AG10803 (cell line): ENCODE measurements at regions not wholly inside any gene's neighbourhood (a gene's known extent, or its start where the extent isn't known, plus 50 kb on each side); places are given as distances from the start of the nearest gene placed in this dataset.

Experiments used
- DNase-seq: peaks from one replicate; pipeline ENCODE4 v3.0.0; 2010; ENCODE audit warnings: low read depth
- H3K4me3 ChIP-seq: 2 replicates; pipeline ENCODE4 v1.5.1; 2011; ENCODE audit warnings: mild to moderate bottlenecking, low read length, control low read depth
- TF ChIP-seq, protein P1 (sequence below): conservative IDR thresholded peaks from 2 replicates; pipeline ENCODE4 v1.5.1; 2011; ENCODE audit warnings: mild to moderate bottlenecking, low read length, control low read depth, inconsistent platforms

DNA sequence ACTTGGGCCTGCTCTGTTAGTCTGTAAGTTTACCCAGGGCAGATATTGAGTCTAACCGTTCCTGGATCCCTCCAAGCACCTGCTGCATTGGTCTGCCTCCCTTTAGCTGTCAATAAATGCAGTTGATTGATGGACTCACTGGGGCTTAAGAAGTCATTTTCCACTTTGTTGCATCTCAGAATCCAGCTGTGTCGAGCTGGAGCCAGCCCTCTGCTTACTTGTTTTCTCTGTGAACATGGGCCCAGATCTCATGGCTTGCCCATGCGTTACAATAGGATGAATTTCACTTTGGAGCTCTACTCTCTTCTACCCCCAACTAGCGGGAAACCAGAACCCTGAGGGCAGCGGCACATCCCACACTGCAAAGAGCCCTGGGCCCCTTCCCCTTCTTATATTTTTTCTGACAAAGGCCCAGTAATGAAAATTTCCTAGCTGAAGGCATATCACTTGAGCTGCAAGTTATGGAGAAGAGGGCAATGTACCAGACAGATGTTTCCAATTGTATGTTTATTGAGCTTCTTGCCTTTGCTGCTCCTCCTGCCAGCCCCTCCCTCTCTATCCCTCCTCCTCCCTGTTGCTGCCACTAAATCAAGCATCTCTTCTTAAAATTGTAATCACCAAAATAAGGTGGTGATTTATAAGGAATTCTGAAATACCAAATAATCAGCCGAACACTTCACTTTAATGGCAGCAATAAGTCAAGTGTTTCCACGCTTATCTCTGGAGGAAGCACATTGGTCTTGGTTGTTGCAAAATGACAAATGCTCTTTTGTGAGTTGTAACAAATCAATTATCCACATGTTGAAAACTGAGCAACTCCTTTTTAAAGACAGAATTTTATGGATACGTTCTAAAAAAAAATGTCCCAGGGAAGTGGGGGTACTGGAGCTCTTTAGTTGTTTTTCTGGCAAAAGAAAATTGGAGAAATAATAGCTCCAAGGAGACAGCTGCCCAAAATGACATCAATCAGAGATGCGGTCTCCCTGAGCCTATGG lies 212.3 kb upstream of the ZBED5 start:
- no peak overlapping the region for H3K4me3 ChIP-seq
- TF ChIP-seq, protein P1, sequence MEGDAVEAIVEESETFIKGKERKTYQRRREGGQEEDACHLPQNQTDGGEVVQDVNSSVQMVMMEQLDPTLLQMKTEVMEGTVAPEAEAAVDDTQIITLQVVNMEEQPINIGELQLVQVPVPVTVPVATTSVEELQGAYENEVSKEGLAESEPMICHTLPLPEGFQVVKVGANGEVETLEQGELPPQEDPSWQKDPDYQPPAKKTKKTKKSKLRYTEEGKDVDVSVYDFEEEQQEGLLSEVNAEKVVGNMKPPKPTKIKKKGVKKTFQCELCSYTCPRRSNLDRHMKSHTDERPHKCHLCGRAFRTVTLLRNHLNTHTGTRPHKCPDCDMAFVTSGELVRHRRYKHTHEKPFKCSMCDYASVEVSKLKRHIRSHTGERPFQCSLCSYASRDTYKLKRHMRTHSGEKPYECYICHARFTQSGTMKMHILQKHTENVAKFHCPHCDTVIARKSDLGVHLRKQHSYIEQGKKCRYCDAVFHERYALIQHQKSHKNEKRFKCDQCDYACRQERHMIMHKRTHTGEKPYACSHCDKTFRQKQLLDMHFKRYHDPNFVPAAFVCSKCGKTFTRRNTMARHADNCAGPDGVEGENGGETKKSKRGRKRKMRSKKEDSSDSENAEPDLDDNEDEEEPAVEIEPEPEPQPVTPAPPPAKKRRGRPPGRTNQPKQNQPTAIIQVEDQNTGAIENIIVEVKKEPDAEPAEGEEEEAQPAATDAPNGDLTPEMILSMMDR = no peak
- peak; percentile 12 for DNase-seq

DNA sequence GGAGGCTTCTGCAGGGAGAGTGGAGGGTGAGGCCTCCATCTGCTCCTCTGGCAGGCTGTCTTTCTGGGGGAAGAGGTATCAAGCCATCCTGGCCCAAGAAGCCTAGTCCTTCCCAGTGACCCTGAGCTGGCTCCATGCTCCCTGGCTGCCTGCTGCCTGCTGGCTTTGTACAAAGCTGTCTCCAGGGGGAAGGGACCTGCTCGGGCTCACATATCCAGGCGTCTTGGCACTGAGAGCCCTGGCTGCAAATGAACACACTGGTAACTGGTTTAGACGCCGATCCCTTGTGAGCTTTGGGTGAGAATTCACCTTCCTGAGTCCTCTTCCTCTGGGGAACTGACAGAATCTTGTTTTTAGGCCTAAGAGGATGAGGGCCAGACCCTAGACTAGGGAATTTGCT lies 210.3 kb upstream of the ZBED5 start:
- TF ChIP-seq, protein P1 = no peak
- no peak for DNase-seq
- no peak overlapping the region for H3K4me3 ChIP-seq

DNA sequence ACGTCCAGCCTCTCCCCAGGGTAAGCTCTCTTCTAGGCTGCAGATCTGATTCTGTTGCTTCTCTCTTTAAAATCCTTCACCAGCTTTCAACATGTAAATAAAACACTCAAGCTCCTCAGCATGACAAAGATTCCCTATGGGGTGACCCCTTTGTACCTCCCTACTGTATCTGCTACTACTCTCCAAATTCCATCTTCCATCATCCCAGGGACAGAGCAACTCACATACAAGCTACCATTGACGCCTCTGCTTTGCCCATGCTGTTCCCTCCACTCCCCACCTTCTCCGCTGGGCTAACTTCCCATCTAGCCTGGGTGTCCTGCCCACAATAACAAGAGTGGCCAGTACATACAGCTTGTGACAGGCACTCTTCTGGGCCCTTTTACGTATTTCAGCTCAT lies 207.5 kb upstream of the ZBED5 start:
- TF ChIP-seq, protein P1 = no peak
- DNase-seq = no peak

DNA sequence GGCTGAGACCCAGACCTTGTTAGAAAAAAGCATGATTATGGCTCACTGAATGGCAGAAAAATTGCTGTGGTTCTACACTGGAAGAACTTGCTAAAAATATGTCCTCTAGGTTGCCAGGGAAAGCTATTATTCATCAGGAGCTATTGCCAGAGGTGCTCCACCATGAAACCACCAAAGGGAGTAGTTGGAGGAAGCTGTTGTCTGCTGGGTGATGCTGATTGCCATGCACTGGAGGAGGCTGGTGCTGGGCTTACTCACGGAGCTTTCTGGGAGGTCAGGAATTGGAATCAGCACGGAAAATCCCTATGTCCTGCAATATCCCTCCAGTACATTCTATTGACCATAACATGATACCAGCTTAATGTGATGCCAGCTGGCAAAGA lies 199.6 kb upstream of the ZBED5 start:
- no peak for DNase-seq
- H3K4me3 ChIP-seq = no peak overlapping the region
- TF ChIP-seq, protein P1 = no peak

More for the DNA sequence above, 207.5 kb upstream of the ZBED5 start:
- H3K4me3 ChIP-seq = no peak overlapping the region

DNA sequence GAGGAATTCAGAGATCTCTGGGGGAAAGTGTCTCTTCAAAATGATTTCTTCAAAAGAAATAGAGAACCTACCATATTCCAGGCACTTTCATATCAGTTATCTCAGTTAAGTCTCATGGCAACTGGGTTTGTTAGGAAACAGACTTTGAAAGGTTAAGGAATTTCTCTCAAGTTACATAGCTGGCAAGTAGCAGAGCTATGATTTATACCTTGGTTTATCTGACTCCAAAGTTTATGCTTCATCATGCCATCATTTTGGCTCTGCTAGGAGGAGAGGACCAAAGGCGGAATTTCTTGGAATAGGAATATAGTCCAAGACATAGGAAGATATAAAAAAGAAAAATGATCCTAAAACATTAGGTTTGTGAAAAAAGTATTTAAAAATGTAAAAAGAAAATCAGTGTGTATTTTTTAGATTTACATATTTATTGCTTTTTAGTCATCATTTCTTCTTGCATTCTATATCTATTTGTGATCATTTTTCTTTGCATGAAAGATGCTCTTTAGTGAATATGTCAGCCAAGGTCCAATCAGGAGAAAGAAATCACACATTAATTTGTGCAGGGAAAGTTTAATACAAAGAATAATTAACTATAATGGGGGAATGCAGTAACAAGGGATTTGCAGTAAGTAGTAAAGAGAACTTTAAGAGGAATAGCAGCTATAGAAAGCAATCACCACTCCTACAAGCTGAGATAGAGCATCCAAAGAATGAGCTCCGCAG lies 199.1 kb upstream of the ZBED5 start:
- DNase-seq = no peak
- TF ChIP-seq, protein P1 = no peak
- no peak overlapping the region for H3K4me3 ChIP-seq

DNA sequence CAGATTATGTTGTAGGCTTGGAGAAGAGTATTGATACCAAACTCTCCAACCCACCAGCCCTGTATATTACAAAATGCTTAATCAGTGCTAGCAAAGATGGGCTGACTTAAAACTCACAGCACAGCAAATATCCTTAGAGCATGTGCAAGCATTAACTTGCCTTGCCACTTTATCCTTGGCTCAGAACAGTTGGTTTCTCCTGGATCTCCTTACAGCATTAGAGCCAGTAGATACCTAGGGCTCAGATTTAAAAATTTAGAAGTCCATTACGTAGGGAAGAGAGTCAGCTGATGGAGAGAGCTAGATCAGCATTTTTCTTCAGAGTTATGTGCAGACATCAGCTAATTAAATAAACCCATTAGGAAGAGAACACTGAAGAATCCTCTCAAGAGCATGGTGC lies 198.5 kb upstream of the ZBED5 start:
- TF ChIP-seq, protein P1 = no peak
- H3K4me3 ChIP-seq = no peak overlapping the region
- no peak for DNase-seq
